Right lobe of liver (tissue), 6 donors: ENCODE measurements at regions not wholly inside any gene's neighbourhood (a gene's known extent, or its start where the extent isn't known, plus 50 kb on each side); places are given as distances from the start of the nearest gene placed in this dataset.

Experiments
- ATAC-seq, 4 donors: fragments of 200-7000 bp; cut with Tn5 transposase; one replicate each; pipeline ENCODE4 v1.9.1; 2020; ENCODE audit warnings: mild to moderate bottlenecking in 4 of 4, moderate library complexity in 4 of 4
- DNase-seq, 3 donors: peaks; one replicate each; pipeline ENCODE4 v3.0.0-alpha.2; 2020
- H3K27ac ChIP-seq, 3 donors: fragments of 200-600 bp; one replicate each; pipeline ENCODE4 v1.8.0; 2022
- H3K27me3 ChIP-seq, 2 donors: fragments of 200-600 bp; one replicate each; pipeline ENCODE4 v1.8.0; 2022
- H3K36me3 ChIP-seq, 4 donors: fragments of 200-600 bp; sonication (generic) in 1 of 4; one replicate each; pipeline versions ENCODE4 v1.5.1 to v1.8.0; 2017 to 2022; ENCODE audit warnings: control low read depth in 1 of 4
- H3K4me1 ChIP-seq, 4 donors: fragments of 200-600 bp; sonication (generic) in 1 of 4; one replicate each; pipeline versions ENCODE4 v1.5.1 to v1.8.0; 2017 to 2022; ENCODE audit warnings: control low read depth in 1 of 4
- H3K4me3 ChIP-seq, 3 donors: fragments of 200-600 bp; one replicate each; pipeline ENCODE4 v1.8.0; 2022
- H3K9me3 ChIP-seq, 4 donors: fragments of 200-600 bp; sonication (generic) in 1 of 4; one replicate each; pipeline versions ENCODE4 v1.5.1 to v1.8.0; 2017 to 2022; ENCODE audit warnings: control low read depth in 1 of 4
- CTCF ChIP-seq, 4 donors: fragments of 200-600 bp in 3 of 4; fragments of 450-650 bp in 1 of 4; IDR thresholded peaks; one replicate each; pipeline versions ENCODE4 v1.5.1 to v1.8.0; 2016 to 2022; ENCODE audit warnings: antibody characterized with exemption in 4 of 4, mild to moderate bottlenecking in 2 of 4
- POLR2A ChIP-seq: fragments of 450-650 bp; IDR thresholded peaks from one replicate; pipeline ENCODE4 v1.6.1; 2017; ENCODE audit warnings: antibody characterized with exemption, mild to moderate bottlenecking
- WGBS: methylation state at CpG from one replicate; pipeline ENCODE4 v1.1.6; 2018; ENCODE audit warnings: low coverage, low lambda C conversion rate; ENCODE audit not compliant: insufficient coverage; ENCODE audit errors: missing lambda C conversion rate; 5-methylcytosine and 5-hydroxymethylcytosine counted together
- intact Hi-C, 2 donors: fragments of 100-400 bp; cut with DNase I; formaldehyde crosslinking; loops; one replicate each; pipeline versions ENCODE4 v1.11.2 to v1.14.1; 2022
- donor health status: DM: no; HTN: yes; CAD: no.
- donor health status: DM: no; HTN: no; CAD: no.
- donor health status: DM: no; HTN: no; CAD: no.
- donor health status: DM: no; HTN: yes; CAD: no.
- donor health status: DM: no; HTN: yes; CAD: no.

- DNase-seq (peak; percentile 68 to 85 (median 83)), ATAC-seq (peak; percentile 88 to 93 (median 90))
- no peaks in the 10 kb centered on the region for H3K36me3 ChIP-seq
- H3K4me3 ChIP-seq, result no peak overlapping the region
- H3K9me3 ChIP-seq, result no peaks in the 10 kb centered on the region
- intact Hi-C loops, result no loop called here
- TF ChIP-seq CTCF (IDR thresholded peaks at IDR 0.05) (no peak), POLR2A (no peak)
- no peaks in the 10 kb centered on the region for H3K27me3 ChIP-seq
- peaks cover 0 to 22% (median 10%) of the 10 kb centered on the region in 4 donors for H3K4me1 ChIP-seq
- H3K27ac ChIP-seq, result peak overlapping the region in 1 of 3 donors; percentile 40
- WGBS, result 81% methylated on average over 7 of the region's 9 CpGs
Measured at GRCh38 chr9:105116052-105116868, 128.2 kb upstream of the SLC44A1 start.

GRCh38 chr9:105117234-105117633, 127.2 kb upstream of the SLC44A1 start:
- Histone ChIP-seq H3K4me1 (peaks cover 0 to 22% (median 10%) of the 10 kb centered on the region in 4 donors), H3K4me3 (no peak overlapping the region), H3K27ac (no peak overlapping the region), H3K9me3 (no peaks in the 10 kb centered on the region), H3K27me3 (no peaks in the 10 kb centered on the region), H3K36me3 (no peaks in the 10 kb centered on the region)
- peak; percentile 14 to 48 (median 36) for ATAC-seq
- intact Hi-C loops, result no loop called here
- WGBS, result 83% methylated on average over 1 of the region's 2 CpGs
- TF ChIP-seq CTCF (IDR thresholded peaks at IDR 0.05), result no peak
- TF ChIP-seq POLR2A, result no peak
- DNase-seq, result no peak

GRCh38 chr9:105118636-105119035, 125.8 kb upstream of the SLC44A1 start:
- ATAC-seq, result no peak
- no peak overlapping the region for H3K4me3 ChIP-seq
- no peak for TF ChIP-seq POLR2A
- no peak for TF ChIP-seq CTCF (IDR thresholded peaks at IDR 0.05)
- no peaks in the 10 kb centered on the region for H3K27me3 ChIP-seq
- no peaks in the 10 kb centered on the region for H3K9me3 ChIP-seq
- WGBS, result 77% methylated on average over 2 of the region's 5 CpGs
- peak in 1 of 3 donors; percentile 26 for DNase-seq
- H3K27ac ChIP-seq, result no peak overlapping the region
- intact Hi-C loops, result no loop called here
- H3K36me3 ChIP-seq, result no peaks in the 10 kb centered on the region
- H3K4me1 ChIP-seq, result peaks cover 0 to 22% (median 10%) of the 10 kb centered on the region in 4 donors

- Histone ChIP-seq H3K27me3 (no peaks in the 10 kb centered on the region), H3K4me3 (no peak overlapping the region), H3K27ac (no peak overlapping the region), H3K36me3 (no peaks in the 10 kb centered on the region), H3K9me3 (no peaks in the 10 kb centered on the region), H3K4me1 (peaks cover 0 to 22% (median 10%) of the 10 kb centered on the region in 4 donors)
- no peak for TF ChIP-seq POLR2A
- TF ChIP-seq CTCF (IDR thresholded peaks at IDR 0.05), result no peak
- 89% methylated on average over 5 of the region's 6 CpGs for WGBS
- intact Hi-C loops, result no loop called here
- ATAC-seq (no peak), DNase-seq (no peak)
Measured at GRCh38 chr9:105119156-105119555, 125.3 kb upstream of the SLC44A1 start.
